ENCODE measurements at regions not wholly inside any gene's neighbourhood (a gene's known extent, or its start where the extent isn't known, plus 50 kb on each side); places are given as distances from the start of the nearest gene placed in this dataset.

GRCh38 chr11:104663190-104664140, 234.8 kb downstream of the CASP12 start:
- TF ChIP-seq REST (IDR thresholded peaks at IDR 0.05; ENCODE audit: insufficient read depth in 1 of 2, low read depth in 2 of 2, low read length in 2 of 2), result no peak
- TF ChIP-seq POLR2AphosphoS5 (IDR thresholded peaks at IDR 0.05; ENCODE audit: low read depth, low read length), result no peak
- no peak for TF ChIP-seq TAF1 (IDR thresholded peaks at IDR 0.05; ENCODE audit: borderline replicate concordance, insufficient read depth, low read length)
- TF ChIP-seq FOXP2 (optimal IDR thresholded peaks at IDR 0.05; ENCODE audit: borderline replicate concordance, extremely low read depth, extremely low read length, insufficient read depth), result no peak
- TF ChIP-seq SIN3A (IDR thresholded peaks at IDR 0.05; ENCODE audit: borderline replicate concordance, insufficient read depth, low read length), result no peak
